Activated gamma-delta T cell treated with Interleukin-2 at 50 U/mL for 16 hours (primary cell): ENCODE measurements at regions not wholly inside any gene's neighbourhood (a gene's known extent, or its start where the extent isn't known, plus 50 kb on each side); places are given as distances from the start of the nearest gene placed in this dataset.

ENCODE experiments used
- DNase-seq: peaks from one replicate; pipeline ENCODE4 v3.0.0-alpha.2; 2020

DNA sequence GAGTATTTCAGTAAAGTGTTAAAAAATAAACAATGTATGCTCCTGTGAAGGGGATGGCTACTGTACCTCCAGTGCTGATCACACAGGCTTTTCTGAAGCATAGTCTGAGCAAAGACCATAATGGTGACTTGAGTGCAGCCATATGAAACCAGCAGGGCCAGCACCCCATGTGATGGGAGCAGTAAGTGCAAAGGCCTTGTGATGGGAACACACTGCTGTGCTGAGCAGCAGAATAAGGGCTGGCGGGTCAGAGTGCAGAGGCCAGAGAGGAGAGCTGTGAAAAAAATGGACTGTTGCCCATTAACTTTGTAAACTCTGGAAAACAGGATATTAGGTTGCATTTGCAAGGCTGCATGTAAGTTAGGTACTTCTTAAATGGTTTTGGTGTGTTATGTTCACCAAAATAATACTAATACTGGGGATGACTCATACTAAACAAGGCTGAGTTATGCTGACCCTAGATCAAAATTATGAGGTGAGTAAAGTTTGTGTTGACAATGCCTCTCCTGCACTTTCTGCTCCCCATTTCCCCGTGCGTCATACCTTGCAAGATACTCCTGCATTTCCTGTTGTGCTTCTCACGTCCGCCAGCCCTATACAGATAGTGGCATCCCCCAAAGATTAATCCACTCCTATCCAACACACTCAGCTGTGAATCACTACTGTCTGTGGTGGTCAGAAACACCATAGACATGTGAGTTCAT is 67.0 kb upstream of the FAM9A start:
- DNase-seq = no peak

- DNase-seq = no peak
These were observed 66.2 kb upstream of the FAM9A start for GRCh38 chrX:8867406-8867805.

GRCh38 chrX:8864161-8864560 is 63.0 kb upstream of the FAM9A start:
- DNase-seq = no peak

GRCh38 chrX:8861908-8862307 is 60.7 kb upstream of the FAM9A start:
- no peak for DNase-seq

DNA sequence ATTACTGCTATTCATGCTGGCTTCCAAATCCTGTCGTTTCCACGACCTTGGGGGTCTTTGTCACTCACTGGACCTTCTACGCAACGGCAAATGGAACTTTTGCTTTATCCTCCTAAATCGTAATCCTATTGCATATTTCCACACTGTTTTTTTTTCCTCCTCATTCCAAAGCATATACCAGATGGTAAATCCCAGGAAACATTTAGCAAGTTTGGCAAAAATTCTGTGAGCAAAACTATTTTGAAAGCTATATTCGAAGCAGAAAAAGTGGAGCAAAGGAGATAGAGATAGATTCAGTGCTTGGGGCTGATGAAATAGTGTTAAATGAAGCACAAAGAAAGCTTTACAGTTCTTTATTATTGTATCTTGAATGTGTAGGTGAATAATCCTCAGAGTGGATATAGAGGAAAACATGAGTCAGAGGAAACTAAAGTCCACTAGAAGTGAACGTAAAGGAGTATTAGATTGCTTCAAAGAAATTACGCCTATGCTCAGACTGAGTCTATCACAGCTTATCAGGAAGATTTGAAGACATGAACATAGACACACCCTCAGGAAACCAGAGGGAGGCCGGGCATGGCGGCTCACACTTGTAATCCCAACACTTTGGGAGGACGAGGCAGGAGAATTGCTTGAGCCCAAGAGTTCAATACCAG is 50.2 kb upstream of the FAM9A start:
- no peak for DNase-seq
